Hepatic stellate cell (primary cell): ENCODE measurements at regions not wholly inside any gene's neighbourhood (a gene's known extent, or its start where the extent isn't known, plus 50 kb on each side); places are given as distances from the start of the nearest gene placed in this dataset.

ENCODE experiments used
- DNase-seq: peaks from one replicate; pipeline ENCODE4 v3.0.0; 2011; ENCODE audit warnings: low spot score

GRCh38 chr2:62565309-62565908, 59.4 kb upstream of the TMEM17 start:
- no peak for DNase-seq

GRCh38 chr2:62564380-62565137, 58.6 kb upstream of the TMEM17 start:
- DNase-seq = no peak

GRCh38 chr2:62561586-62561985, 55.6 kb upstream of the TMEM17 start:
- no peak for DNase-seq

- DNase-seq = no peak
These were observed 53.6 kb upstream of the TMEM17 start for GRCh38 chr2:62559582-62559981.

GRCh38 chr2:62558743-62559142, 52.7 kb upstream of the TMEM17 start:
- no peak for DNase-seq

- DNase-seq = no peak
These were observed 50.1 kb upstream of the TMEM17 start for GRCh38 chr2:62556086-62556485.
